HepG2 (cell line): ENCODE measurements at regions not wholly inside any gene's neighbourhood (a gene's known extent, or its start where the extent isn't known, plus 50 kb on each side); places are given as distances from the start of the nearest gene placed in this dataset.
"Not testable (repeated sequence)": the region's sequence is repeated elsewhere in the genome, so short reads cannot be mapped to it uniquely, and the experiment has no call there.

Experiments used
- EP300 ChIP-seq, 3 experiments: sonication (generic) in 1 of 3; formaldehyde crosslinking in 1 of 3; IDR thresholded peaks; 2 replicates each; pipeline versions ENCODE4 v1.5.1 to v1.6.1; 2011 to 2020; ENCODE audit warnings: low read depth in 2 of 3, low read length in 2 of 3, borderline replicate concordance in 1 of 3, improper control_type of control experiment in 1 of 3, mild to moderate bottlenecking in 1 of 3, missing genetic modification reagents in 1 of 3, moderate library complexity in 1 of 3
- FOSL2 ChIP-seq: sonication (generic); formaldehyde crosslinking; IDR thresholded peaks from 2 replicates; pipeline ENCODE4 v1.4.0; 2020; ENCODE audit warnings: missing genetic modification reagents
- JUN ChIP-seq: sonication (generic); formaldehyde crosslinking; IDR thresholded peaks from 2 replicates; pipeline ENCODE4 v1.4.0; 2020; ENCODE audit warnings: mild to moderate bottlenecking, missing genetic modification reagents
- POLR2A ChIP-seq, 2 experiments: IDR thresholded peaks; 2 replicates each; pipeline ENCODE4 v1.6.1; 2011; ENCODE audit warnings: low read depth in 2 of 2, low read length in 2 of 2, mild to moderate bottlenecking in 1 of 2, moderate library complexity in 1 of 2; ENCODE audit not compliant: insufficient read depth in 1 of 2
- PRDM15 ChIP-seq: sonication (generic); formaldehyde crosslinking; IDR thresholded peaks from 2 replicates; pipeline ENCODE4 v1.4.0; 2020; ENCODE audit warnings: missing genetic modification reagents
- ZNF556 ChIP-seq: sonication (generic); formaldehyde crosslinking; IDR thresholded peaks from 2 replicates; pipeline ENCODE4 v1.4.0; 2020; ENCODE audit warnings: mild to moderate bottlenecking, missing genetic modification reagents, borderline replicate concordance
- ZZZ3 ChIP-seq: sonication (generic); formaldehyde crosslinking; IDR thresholded peaks from 2 replicates; pipeline ENCODE4 v1.4.0; 2020; ENCODE audit warnings: missing genetic modification reagents, mild to moderate bottlenecking, borderline replicate concordance
- TF ChIP-seq, protein P1 (sequence below): sonication (generic); formaldehyde crosslinking; IDR thresholded peaks from 2 replicates; pipeline ENCODE4 v1.5.0; 2020; ENCODE audit warnings: mild to moderate bottlenecking, missing genetic modification reagents, moderate library complexity
- TF ChIP-seq, protein P2 (sequence below): sonication (generic); formaldehyde crosslinking; IDR thresholded peaks from 2 replicates; pipeline ENCODE4 v1.5.1; 2020; ENCODE audit warnings: mild to moderate bottlenecking, moderate library complexity, missing genetic modification reagents

GRCh38 chr14:89687129-89687528 lies 267.4 kb downstream of the EFCAB11 start:
- TF ChIP-seq ZZZ3 (CRISPR knock-in tag); FOSL2 (CRISPR knock-in tag); PRDM15 (CRISPR knock-in tag); JUN (CRISPR knock-in tag); ZNF556 (CRISPR knock-in tag); POLR2A (IDR thresholded peaks at IDR 0.05; ENCODE audit: insufficient read depth in 1 of 2, low read depth in 2 of 2, low read length in 2 of 2); EP300 (IDR thresholded peaks at IDR 0.05; ENCODE audit: low read depth in 2 of 2, low read length in 2 of 2); EP300 (CRISPR knock-in tag; IDR thresholded peaks at IDR 0.05; ENCODE audit: borderline replicate concordance): not testable (repeated sequence)
- TF ChIP-seq, protein P1, sequence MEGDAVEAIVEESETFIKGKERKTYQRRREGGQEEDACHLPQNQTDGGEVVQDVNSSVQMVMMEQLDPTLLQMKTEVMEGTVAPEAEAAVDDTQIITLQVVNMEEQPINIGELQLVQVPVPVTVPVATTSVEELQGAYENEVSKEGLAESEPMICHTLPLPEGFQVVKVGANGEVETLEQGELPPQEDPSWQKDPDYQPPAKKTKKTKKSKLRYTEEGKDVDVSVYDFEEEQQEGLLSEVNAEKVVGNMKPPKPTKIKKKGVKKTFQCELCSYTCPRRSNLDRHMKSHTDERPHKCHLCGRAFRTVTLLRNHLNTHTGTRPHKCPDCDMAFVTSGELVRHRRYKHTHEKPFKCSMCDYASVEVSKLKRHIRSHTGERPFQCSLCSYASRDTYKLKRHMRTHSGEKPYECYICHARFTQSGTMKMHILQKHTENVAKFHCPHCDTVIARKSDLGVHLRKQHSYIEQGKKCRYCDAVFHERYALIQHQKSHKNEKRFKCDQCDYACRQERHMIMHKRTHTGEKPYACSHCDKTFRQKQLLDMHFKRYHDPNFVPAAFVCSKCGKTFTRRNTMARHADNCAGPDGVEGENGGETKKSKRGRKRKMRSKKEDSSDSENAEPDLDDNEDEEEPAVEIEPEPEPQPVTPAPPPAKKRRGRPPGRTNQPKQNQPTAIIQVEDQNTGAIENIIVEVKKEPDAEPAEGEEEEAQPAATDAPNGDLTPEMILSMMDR (CRISPR knock-in tag), result not testable (repeated sequence)
- TF ChIP-seq, protein P2, sequence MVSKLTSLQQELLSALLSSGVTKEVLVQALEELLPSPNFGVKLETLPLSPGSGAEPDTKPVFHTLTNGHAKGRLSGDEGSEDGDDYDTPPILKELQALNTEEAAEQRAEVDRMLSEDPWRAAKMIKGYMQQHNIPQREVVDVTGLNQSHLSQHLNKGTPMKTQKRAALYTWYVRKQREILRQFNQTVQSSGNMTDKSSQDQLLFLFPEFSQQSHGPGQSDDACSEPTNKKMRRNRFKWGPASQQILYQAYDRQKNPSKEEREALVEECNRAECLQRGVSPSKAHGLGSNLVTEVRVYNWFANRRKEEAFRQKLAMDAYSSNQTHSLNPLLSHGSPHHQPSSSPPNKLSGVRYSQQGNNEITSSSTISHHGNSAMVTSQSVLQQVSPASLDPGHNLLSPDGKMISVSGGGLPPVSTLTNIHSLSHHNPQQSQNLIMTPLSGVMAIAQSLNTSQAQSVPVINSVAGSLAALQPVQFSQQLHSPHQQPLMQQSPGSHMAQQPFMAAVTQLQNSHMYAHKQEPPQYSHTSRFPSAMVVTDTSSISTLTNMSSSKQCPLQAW (CRISPR knock-in tag), result not testable (repeated sequence)
